ENCODE measurements at regions not wholly inside any gene's neighbourhood (a gene's known extent, or its start where the extent isn't known, plus 50 kb on each side); places are given as distances from the start of the nearest gene placed in this dataset.

DNA sequence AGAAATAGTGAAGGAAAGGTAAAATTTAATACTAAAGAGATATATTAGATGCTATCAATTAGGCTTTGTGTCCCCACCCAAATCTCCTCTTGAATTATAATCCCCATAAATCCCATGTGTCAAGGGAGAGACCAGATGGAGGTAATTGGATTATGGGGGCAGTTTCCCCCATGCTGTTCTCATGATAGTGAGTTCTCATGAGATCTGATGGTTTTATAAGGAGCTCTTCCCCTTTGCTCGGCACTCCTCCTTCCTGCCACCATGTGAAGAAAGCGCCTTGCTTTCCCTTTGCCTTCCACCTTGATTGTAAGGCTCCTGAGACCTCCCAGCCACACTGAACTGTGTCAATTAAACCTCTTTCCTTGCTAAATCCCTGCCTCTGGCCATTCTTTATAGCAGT is 697.0 kb upstream of the RGMB start:
- Histone ChIP-seq H3K4me1 (ENCODE audit: control insufficient read depth, insufficient read depth, low read length) (no peaks in the 10 kb centered on the region), H3K4me3 (ENCODE audit: low read depth in 2 of 2, low read length in 2 of 2) (no peak overlapping the region), H3K9me3 (ENCODE audit: control insufficient read depth, insufficient read depth, low read depth, low read length) (no peaks in the 10 kb centered on the region), H3K27ac (ENCODE audit: low read length) (no peak overlapping the region), H3K36me3 (ENCODE audit: control insufficient read depth, insufficient read depth, low read length) (no peaks in the 10 kb centered on the region), H3K27me3 (ENCODE audit: control insufficient read depth, insufficient read depth, low read length) (no peaks in the 10 kb centered on the region)
- intact Hi-C loops (cut with micrococcal nuclease; ENCODE audit: unreplicated experiment) (no loop called here), in situ Hi-C loops (cut with HindIII; ENCODE audit: low pct_unique_long_range_greater_than_20kb, low sequenced_read_pairs) (no loop called here)
- no TSS peak for BruUV-seq (replicated peaks)
- no peak for DNase-seq (ENCODE audit: low read depth, low spot score)
- ChIA-PET POLR2A (no interaction called here), CTCF (no interaction called here)
- TF ChIP-seq, protein P1, sequence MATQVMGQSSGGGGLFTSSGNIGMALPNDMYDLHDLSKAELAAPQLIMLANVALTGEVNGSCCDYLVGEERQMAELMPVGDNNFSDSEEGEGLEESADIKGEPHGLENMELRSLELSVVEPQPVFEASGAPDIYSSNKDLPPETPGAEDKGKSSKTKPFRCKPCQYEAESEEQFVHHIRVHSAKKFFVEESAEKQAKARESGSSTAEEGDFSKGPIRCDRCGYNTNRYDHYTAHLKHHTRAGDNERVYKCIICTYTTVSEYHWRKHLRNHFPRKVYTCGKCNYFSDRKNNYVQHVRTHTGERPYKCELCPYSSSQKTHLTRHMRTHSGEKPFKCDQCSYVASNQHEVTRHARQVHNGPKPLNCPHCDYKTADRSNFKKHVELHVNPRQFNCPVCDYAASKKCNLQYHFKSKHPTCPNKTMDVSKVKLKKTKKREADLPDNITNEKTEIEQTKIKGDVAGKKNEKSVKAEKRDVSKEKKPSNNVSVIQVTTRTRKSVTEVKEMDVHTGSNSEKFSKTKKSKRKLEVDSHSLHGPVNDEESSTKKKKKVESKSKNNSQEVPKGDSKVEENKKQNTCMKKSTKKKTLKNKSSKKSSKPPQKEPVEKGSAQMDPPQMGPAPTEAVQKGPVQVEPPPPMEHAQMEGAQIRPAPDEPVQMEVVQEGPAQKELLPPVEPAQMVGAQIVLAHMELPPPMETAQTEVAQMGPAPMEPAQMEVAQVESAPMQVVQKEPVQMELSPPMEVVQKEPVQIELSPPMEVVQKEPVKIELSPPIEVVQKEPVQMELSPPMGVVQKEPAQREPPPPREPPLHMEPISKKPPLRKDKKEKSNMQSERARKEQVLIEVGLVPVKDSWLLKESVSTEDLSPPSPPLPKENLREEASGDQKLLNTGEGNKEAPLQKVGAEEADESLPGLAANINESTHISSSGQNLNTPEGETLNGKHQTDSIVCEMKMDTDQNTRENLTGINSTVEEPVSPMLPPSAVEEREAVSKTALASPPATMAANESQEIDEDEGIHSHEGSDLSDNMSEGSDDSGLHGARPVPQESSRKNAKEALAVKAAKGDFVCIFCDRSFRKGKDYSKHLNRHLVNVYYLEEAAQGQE (IDR thresholded peaks at IDR 0.05; ENCODE audit: insufficient read depth in 1 of 2, low read depth in 2 of 2, low read length in 1 of 2), result no peak
- no peak for TF ChIP-seq POLR2AphosphoS5 (IDR thresholded peaks at IDR 0.05; ENCODE audit: low read depth, low read length)
- TF ChIP-seq SIN3A (IDR thresholded peaks at IDR 0.05; ENCODE audit: borderline replicate concordance, insufficient read depth, low read depth, low read length), result no peak
- no peak for TF ChIP-seq TCF7L2 (IDR thresholded peaks at IDR 0.05; ENCODE audit: low read depth, low read length)
- TF ChIP-seq, protein P2, sequence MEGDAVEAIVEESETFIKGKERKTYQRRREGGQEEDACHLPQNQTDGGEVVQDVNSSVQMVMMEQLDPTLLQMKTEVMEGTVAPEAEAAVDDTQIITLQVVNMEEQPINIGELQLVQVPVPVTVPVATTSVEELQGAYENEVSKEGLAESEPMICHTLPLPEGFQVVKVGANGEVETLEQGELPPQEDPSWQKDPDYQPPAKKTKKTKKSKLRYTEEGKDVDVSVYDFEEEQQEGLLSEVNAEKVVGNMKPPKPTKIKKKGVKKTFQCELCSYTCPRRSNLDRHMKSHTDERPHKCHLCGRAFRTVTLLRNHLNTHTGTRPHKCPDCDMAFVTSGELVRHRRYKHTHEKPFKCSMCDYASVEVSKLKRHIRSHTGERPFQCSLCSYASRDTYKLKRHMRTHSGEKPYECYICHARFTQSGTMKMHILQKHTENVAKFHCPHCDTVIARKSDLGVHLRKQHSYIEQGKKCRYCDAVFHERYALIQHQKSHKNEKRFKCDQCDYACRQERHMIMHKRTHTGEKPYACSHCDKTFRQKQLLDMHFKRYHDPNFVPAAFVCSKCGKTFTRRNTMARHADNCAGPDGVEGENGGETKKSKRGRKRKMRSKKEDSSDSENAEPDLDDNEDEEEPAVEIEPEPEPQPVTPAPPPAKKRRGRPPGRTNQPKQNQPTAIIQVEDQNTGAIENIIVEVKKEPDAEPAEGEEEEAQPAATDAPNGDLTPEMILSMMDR (IDR thresholded peaks at IDR 0.05), result no peak
- no peak for ATAC-seq

DNA sequence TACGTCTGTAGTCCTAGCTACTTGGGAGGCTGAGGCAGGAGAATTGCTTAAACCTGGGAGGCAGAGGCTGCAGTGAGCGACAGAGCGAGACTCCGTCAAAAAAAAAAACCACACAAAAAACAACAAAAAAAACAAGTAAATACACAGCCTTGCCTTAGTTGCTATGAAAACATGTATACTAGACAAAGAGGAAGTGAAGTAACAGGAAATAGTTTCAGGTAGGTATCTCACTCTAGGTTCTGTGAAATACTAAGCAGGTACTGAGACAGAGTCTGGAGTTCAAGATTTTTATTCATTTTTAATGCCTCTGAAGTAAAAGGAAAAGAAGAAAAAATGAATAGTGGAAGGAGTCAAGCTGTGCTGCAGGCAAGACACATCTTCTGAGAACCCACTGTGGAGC is 687.9 kb upstream of the RGMB start:
- Histone ChIP-seq H3K36me3 (ENCODE audit: control insufficient read depth, insufficient read depth, low read length) (no peaks in the 10 kb centered on the region), H3K4me3 (ENCODE audit: low read depth in 2 of 2, low read length in 2 of 2) (no peak overlapping the region), H3K4me1 (ENCODE audit: control insufficient read depth, insufficient read depth, low read length) (no peaks in the 10 kb centered on the region), H3K27ac (ENCODE audit: low read length) (no peak overlapping the region), H3K27me3 (ENCODE audit: control insufficient read depth, insufficient read depth, low read length) (no peaks in the 10 kb centered on the region), H3K9me3 (ENCODE audit: control insufficient read depth, insufficient read depth, low read depth, low read length) (no peaks in the 10 kb centered on the region)
- ATAC-seq (no peak), DNase-seq (ENCODE audit: low read depth, low spot score) (no peak)
- ChIA-PET POLR2A (no interaction called here), CTCF (no interaction called here)
- TF ChIP-seq SIN3A (IDR thresholded peaks at IDR 0.05; ENCODE audit: borderline replicate concordance, insufficient read depth, low read depth, low read length) (no peak), TCF7L2 (IDR thresholded peaks at IDR 0.05; ENCODE audit: low read depth, low read length) (no peak), POLR2AphosphoS5 (IDR thresholded peaks at IDR 0.05; ENCODE audit: low read depth, low read length) (no peak)
- TF ChIP-seq, protein P2 (IDR thresholded peaks at IDR 0.05), result no peak
- TF ChIP-seq, protein P1 (IDR thresholded peaks at IDR 0.05; ENCODE audit: insufficient read depth in 1 of 2, low read depth in 2 of 2, low read length in 1 of 2), result no peak
- intact Hi-C loops (cut with micrococcal nuclease; ENCODE audit: unreplicated experiment), result no loop called here
- BruUV-seq (replicated peaks), result no TSS peak
- in situ Hi-C loops (cut with HindIII; ENCODE audit: low pct_unique_long_range_greater_than_20kb, low sequenced_read_pairs), result no loop called here
